Testis (tissue), 2 donors: ENCODE measurements at regions not wholly inside any gene's neighbourhood (a gene's known extent, or its start where the extent isn't known, plus 50 kb on each side); places are given as distances from the start of the nearest gene placed in this dataset.

ENCODE experiments used
- DNase-seq: peaks from one replicate; pipeline ENCODE4 v3.0.0-alpha.2; 2019
- H3K27ac ChIP-seq, 2 donors: fragments of 200-600 bp; sonication (generic); one replicate each; pipeline ENCODE4 v1.5.1; 2019
- H3K27me3 ChIP-seq: fragments of 200-600 bp; sonication (generic); one replicate; pipeline ENCODE4 v1.5.1; 2019
- H3K36me3 ChIP-seq: fragments of 200-600 bp; sonication (generic); one replicate; pipeline ENCODE4 v1.5.1; 2017; ENCODE audit warnings: low read depth; ENCODE audit errors: missing control alignments
- H3K4me1 ChIP-seq: fragments of 200-600 bp; sonication (generic); one replicate; pipeline ENCODE4 v1.5.1; 2019
- H3K4me3 ChIP-seq, 2 donors: fragments of 200-600 bp; sonication (generic); one replicate each; pipeline ENCODE4 v1.5.1; 2017 to 2019
- H3K9me3 ChIP-seq: fragments of 200-600 bp; sonication (generic); one replicate; pipeline ENCODE4 v1.5.1; 2017
- CTCF ChIP-seq, 3 experiments: fragments of 450-650 bp in 2 of 3; fragments of 200-600 bp in 1 of 3; sonication (generic) in 1 of 3; IDR thresholded peaks; one replicate each; pipeline ENCODE4 v1.5.1; 2016 to 2019; ENCODE audit warnings: antibody characterized with exemption in 3 of 3, mild to moderate bottlenecking in 2 of 3, moderate library complexity in 1 of 3
- POLR2A ChIP-seq: fragments of 450-650 bp; IDR thresholded peaks from one replicate; pipeline ENCODE4 v1.6.1; 2017; ENCODE audit warnings: antibody characterized with exemption, mild to moderate bottlenecking, moderate library complexity
- WGBS, 2 donors: methylation state at CpG; one replicate each; pipeline ENCODE4 v1.1.5; 2018; 5-methylcytosine and 5-hydroxymethylcytosine counted together
- intact Hi-C: fragments of 100-400 bp; cut with DNase I; formaldehyde crosslinking; loops from one replicate; pipeline ENCODE4 v1.15.1; 2023; ENCODE audit warnings: low total_unique reads

DNA sequence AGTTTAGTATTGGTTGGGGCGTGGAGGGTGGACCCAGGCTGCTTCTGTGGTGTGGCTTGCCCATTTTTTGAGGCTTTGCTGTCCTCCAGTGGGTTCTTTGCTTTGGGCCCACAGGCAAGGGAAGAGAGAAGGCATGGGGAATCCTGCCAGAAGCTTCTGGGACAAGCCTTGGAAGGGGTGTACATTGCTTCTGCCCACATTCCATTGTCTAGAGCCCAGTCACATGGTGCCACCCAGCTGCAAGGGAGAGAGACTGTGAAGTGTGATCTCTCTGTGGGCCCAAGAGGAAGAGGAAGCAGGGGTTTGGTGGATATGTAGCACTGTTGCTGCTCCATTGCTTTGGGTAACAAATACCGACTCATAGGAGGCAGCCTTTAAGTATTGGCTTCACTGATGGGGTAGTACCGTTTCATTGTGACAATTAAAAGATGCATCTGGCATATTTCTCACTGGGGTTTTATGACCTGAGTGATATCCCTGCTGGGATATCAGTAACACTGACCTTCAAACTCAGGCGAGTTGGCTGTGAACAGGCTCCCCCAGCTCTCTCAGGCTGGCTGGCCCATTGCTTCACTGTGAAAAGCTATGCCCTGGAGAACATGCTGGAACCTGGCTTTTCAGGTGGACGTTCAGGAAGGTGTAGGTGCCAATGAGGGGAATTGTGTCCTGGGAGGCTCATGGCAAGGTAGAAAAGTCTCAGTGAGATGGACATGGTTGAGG lies 85.9 kb downstream of the CLDN34 start:
- peaks cover 5% of the 10 kb centered on the region for H3K4me1 ChIP-seq

DNA sequence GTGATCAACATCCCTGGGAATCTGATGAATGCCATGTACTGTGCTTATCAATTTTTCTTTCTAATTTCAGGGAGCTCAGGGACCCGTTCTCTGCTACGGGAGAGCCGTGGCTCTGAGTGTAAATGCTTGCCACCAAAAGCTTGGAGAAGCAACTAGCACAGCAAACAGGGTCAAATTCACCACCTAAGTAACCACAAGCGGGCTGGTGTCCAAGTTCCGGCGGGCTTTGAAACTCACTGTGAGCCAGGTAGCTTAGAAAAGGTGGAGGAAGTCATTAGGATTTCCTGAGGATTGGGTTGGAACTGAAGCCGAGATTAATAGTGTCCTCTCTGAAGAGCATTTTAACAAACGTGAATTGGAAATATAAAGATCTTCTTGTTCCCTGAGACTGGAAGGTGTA lies 87.2 kb downstream of the CLDN34 start:
- DNase-seq: no peak
- H3K36me3 ChIP-seq: no peaks in the 10 kb centered on the region
- H3K27me3 ChIP-seq: no peaks in the 10 kb centered on the region
- intact Hi-C loops: no loop called here
- WGBS, 2 donors: 69 to 82% methylated on average over 2 to 8 of the region's 8 CpGs
- no peak overlapping the region for H3K27ac ChIP-seq
- no peaks in the 10 kb centered on the region for H3K9me3 ChIP-seq
- H3K4me1 ChIP-seq: peaks cover 5% of the 10 kb centered on the region
- no peak overlapping the region for H3K4me3 ChIP-seq
- TF ChIP-seq CTCF (IDR thresholded peaks at IDR 0.05): no peak
- TF ChIP-seq POLR2A: no peak

More for the DNA sequence above, 85.9 kb downstream of the CLDN34 start:
- WGBS, 2 donors: 59 to 72% methylated on average over 3 to 5 of the region's 5 CpGs
- no peak overlapping the region for H3K27ac ChIP-seq
- TF ChIP-seq POLR2A (no peak), CTCF (IDR thresholded peaks at IDR 0.05) (no peak)
- no peaks in the 10 kb centered on the region for H3K9me3 ChIP-seq
- DNase-seq: no peak
- H3K27me3 ChIP-seq: no peaks in the 10 kb centered on the region
- intact Hi-C loops: no loop called here
- no peak overlapping the region for H3K4me3 ChIP-seq
- no peaks in the 10 kb centered on the region for H3K36me3 ChIP-seq

GRCh38 chrX:10055430-10055829 lies 88.3 kb downstream of the CLDN34 start:
- intact Hi-C loops: no loop called here
- no peak for DNase-seq
- WGBS, 2 donors: 97 to 100% methylated on average over 5 to 8 of the region's 8 CpGs
- H3K9me3 ChIP-seq: no peaks in the 10 kb centered on the region
- H3K27ac ChIP-seq: no peak overlapping the region
- H3K36me3 ChIP-seq: no peaks in the 10 kb centered on the region
- peaks cover 5% of the 10 kb centered on the region for H3K4me1 ChIP-seq
- TF ChIP-seq CTCF (IDR thresholded peaks at IDR 0.05) (no peak), POLR2A (no peak)
- H3K4me3 ChIP-seq: no peak overlapping the region
- no peaks in the 10 kb centered on the region for H3K27me3 ChIP-seq

DNA sequence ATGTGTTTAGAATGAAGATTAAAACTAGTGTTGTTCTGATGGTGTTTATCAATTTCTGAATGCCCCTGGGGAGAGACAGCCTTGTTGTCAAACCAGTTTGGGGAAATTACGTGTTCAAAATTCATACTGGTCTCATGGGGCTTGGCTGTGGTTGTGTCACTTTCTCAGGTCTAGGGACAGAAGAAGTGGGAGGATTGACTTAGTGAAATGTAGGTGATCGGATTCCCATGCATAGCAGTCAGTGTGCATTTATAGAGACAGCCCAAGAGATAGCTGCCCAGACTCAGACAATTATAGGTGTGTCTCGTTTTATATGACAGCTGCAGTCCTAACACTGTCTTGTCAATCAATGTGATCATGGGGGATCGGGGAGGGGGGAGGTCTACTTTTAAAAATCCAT lies 94.4 kb upstream of the CLCN4 start:
- intact Hi-C loops: no loop called here
- no peak for DNase-seq
- Histone ChIP-seq H3K4me3 (no peak overlapping the region), H3K36me3 (no peaks in the 10 kb centered on the region), H3K4me1 (no peaks in the 10 kb centered on the region), H3K9me3 (no peaks in the 10 kb centered on the region), H3K27ac (no peak overlapping the region), H3K27me3 (no peaks in the 10 kb centered on the region)
- WGBS, 2 donors: 70 to 90% methylated on average over 3 to 4 of the region's 4 CpGs
- TF ChIP-seq POLR2A: no peak
- no peak for TF ChIP-seq CTCF (IDR thresholded peaks at IDR 0.05)

- no peak for TF ChIP-seq CTCF (IDR thresholded peaks at IDR 0.05)
- TF ChIP-seq POLR2A: no peak
- WGBS, 2 donors: 97 to 100% methylated on average over 2 of the region's 2 CpGs
- Histone ChIP-seq H3K4me1 (no peaks in the 10 kb centered on the region), H3K27ac (no peak overlapping the region), H3K9me3 (no peaks in the 10 kb centered on the region), H3K27me3 (no peaks in the 10 kb centered on the region), H3K4me3 (no peak overlapping the region), H3K36me3 (no peaks in the 10 kb centered on the region)
- intact Hi-C loops: no loop called here
- DNase-seq: no peak
These were observed 93.8 kb upstream of the CLCN4 start for GRCh38 chrX:10062980-10063379.
